Liver (tissue), 8 donors: ENCODE measurements at regions not wholly inside any gene's neighbourhood (a gene's known extent, or its start where the extent isn't known, plus 50 kb on each side); places are given as distances from the start of the nearest gene placed in this dataset.

ENCODE experiments used
- DNase-seq: peaks from one replicate; pipeline ENCODE4 v3.0.0-alpha.2; 2017; ENCODE audit warnings: low spot score
- H3K27ac ChIP-seq, 2 donors: one replicate each; pipeline ENCODE4 v1.7.0; 2013; ENCODE audit warnings: inconsistent platforms in 2 of 2, low read length in 2 of 2, control low read depth in 1 of 2, low read depth in 1 of 2, mild to moderate bottlenecking in 1 of 2
- H3K27me3 ChIP-seq, 4 donors: one replicate each; pipeline versions ENCODE4 v1.6.1 to v1.7.0; 2013; ENCODE audit warnings: low read length in 3 of 4, inconsistent platforms in 1 of 4, mild to moderate bottlenecking in 1 of 4, moderate library complexity in 1 of 4; ENCODE audit not compliant: control insufficient read depth in 4 of 4, insufficient read depth in 4 of 4
- H3K36me3 ChIP-seq, 4 donors: one replicate each; pipeline versions ENCODE4 v1.6.1 to v1.7.0; 2013; ENCODE audit warnings: low read length in 3 of 4, mild to moderate bottlenecking in 3 of 4, low read depth in 1 of 4, moderate library complexity in 1 of 4; ENCODE audit not compliant: control insufficient read depth in 4 of 4, insufficient read depth in 3 of 4
- H3K4me1 ChIP-seq, 4 donors: one replicate each; pipeline versions ENCODE4 v1.6.1 to v1.7.0; 2013; ENCODE audit warnings: low read length in 3 of 4, mild to moderate bottlenecking in 3 of 4, moderate library complexity in 1 of 4; ENCODE audit not compliant: control insufficient read depth in 4 of 4, insufficient read depth in 4 of 4
- H3K4me3 ChIP-seq, 3 donors: one replicate each; pipeline versions ENCODE4 v1.6.1 to v1.7.0; 2013; ENCODE audit warnings: low read length in 3 of 3, control low read depth in 1 of 3, low read depth in 1 of 3, mild to moderate bottlenecking in 1 of 3
- H3K9ac ChIP-seq, 2 donors: one replicate each; pipeline ENCODE4 v1.7.0; 2013; ENCODE audit warnings: low read length in 2 of 2, mild to moderate bottlenecking in 2 of 2, moderate library complexity in 2 of 2, control low read depth in 1 of 2, low read depth in 1 of 2
- H3K9me3 ChIP-seq, 4 donors: one replicate each; pipeline versions ENCODE4 v1.6.1 to v1.7.0; 2013; ENCODE audit warnings: low read length in 3 of 4; ENCODE audit not compliant: control insufficient read depth in 4 of 4
- ATF3 ChIP-seq: IDR thresholded peaks from 2 replicates; pipeline ENCODE4 v1.6.1; 2016; ENCODE audit warnings: antibody characterized with exemption
- CTCF ChIP-seq: fragments of 150-350 bp; IDR thresholded peaks from 2 replicates; pipeline ENCODE4 v1.5.1; 2017; ENCODE audit warnings: improper control_type of control experiment, low read depth, low read length; ENCODE audit not compliant: missing input control
- EGR1 ChIP-seq, 2 donors: IDR thresholded peaks; 2 replicates each; pipeline ENCODE4 v1.6.1; 2016 to 2018; ENCODE audit warnings: antibody characterized with exemption in 2 of 2, low read depth in 2 of 2
- FOXA1 ChIP-seq: IDR thresholded peaks from 2 replicates; pipeline ENCODE4 v1.6.1; 2016; ENCODE audit warnings: antibody characterized with exemption
- FOXA2 ChIP-seq: IDR thresholded peaks from 2 replicates; pipeline ENCODE4 v1.6.1; 2016; ENCODE audit warnings: antibody characterized with exemption
- HNF4A ChIP-seq, 2 donors: conservative IDR thresholded peaks; 2 replicates each; pipeline ENCODE4 v1.6.1; 2016; ENCODE audit warnings: antibody characterized with exemption in 2 of 2, mild to moderate bottlenecking in 2 of 2
- HNF4G ChIP-seq: IDR thresholded peaks from 2 replicates; pipeline ENCODE4 v1.6.1; 2016; ENCODE audit warnings: antibody characterized with exemption
- JUND ChIP-seq, 2 donors: IDR thresholded peaks; 2 replicates each; pipeline ENCODE4 v1.6.1; 2016; ENCODE audit warnings: antibody characterized with exemption in 2 of 2
- MAX ChIP-seq: IDR thresholded peaks from 2 replicates; pipeline ENCODE4 v1.6.1; 2016; ENCODE audit warnings: antibody characterized with exemption
- NR2F2 ChIP-seq: IDR thresholded peaks from 2 replicates; pipeline ENCODE4 v1.6.1; 2016; ENCODE audit warnings: antibody characterized with exemption
- RAD21 ChIP-seq, 2 donors: IDR thresholded peaks; 2 replicates each; pipeline ENCODE4 v1.6.1; 2016; ENCODE audit warnings: antibody characterized with exemption in 2 of 2, mild to moderate bottlenecking in 2 of 2
- REST ChIP-seq: IDR thresholded peaks from 2 replicates; pipeline ENCODE4 v1.6.1; 2016; ENCODE audit warnings: antibody characterized with exemption, mild to moderate bottlenecking
- RXRA ChIP-seq, 2 donors: IDR thresholded peaks; 2 replicates each; pipeline ENCODE4 v1.6.1; 2017 to 2018; ENCODE audit warnings: antibody characterized with exemption in 2 of 2, mild to moderate bottlenecking in 1 of 2
- SP1 ChIP-seq: IDR thresholded peaks from 2 replicates; pipeline ENCODE4 v1.6.1; 2018; ENCODE audit warnings: antibody characterized with exemption, mild to moderate bottlenecking
- TAF1 ChIP-seq: conservative IDR thresholded peaks from 2 replicates; pipeline ENCODE4 v1.6.1; 2016; ENCODE audit warnings: antibody characterized with exemption, mild to moderate bottlenecking
- YY1 ChIP-seq: IDR thresholded peaks from 2 replicates; pipeline ENCODE4 v1.6.1; 2016; ENCODE audit warnings: antibody characterized with exemption, mild to moderate bottlenecking
- ZBTB33 ChIP-seq: IDR thresholded peaks from 2 replicates; pipeline ENCODE4 v1.6.1; 2016; ENCODE audit warnings: antibody characterized with exemption
- WGBS: extraction: QIAGEN DNeasy Blood & Tissue Kit; methylation state at CpG from one replicate; pipeline ENCODE4 v1.1.7; 2013; 5-methylcytosine and 5-hydroxymethylcytosine counted together
- donor health status: healthy.
- donor health status: healthy.
- donor health status: healthy.
- donor health status: healthy.
- donor health status: healthy.

GRCh38 chr5:52692039-52692438 lies 95.7 kb upstream of the ITGA1 start:
- no peak for DNase-seq
- Histone ChIP-seq H3K9me3 (no peaks in the 10 kb centered on the region), H3K4me1 (no peaks in the 10 kb centered on the region), H3K27ac (no peak overlapping the region), H3K27me3 (no peaks in the 10 kb centered on the region), H3K4me3 (no peak overlapping the region), H3K9ac (no peak overlapping the region), H3K36me3 (no peaks in the 10 kb centered on the region)
- no peak for TF ChIP-seq REST
- TF ChIP-seq NR2F2 = no peak
- no peak for TF ChIP-seq RAD21 (IDR thresholded peaks at IDR 0.05)
- TF ChIP-seq CTCF = no peak
- TF ChIP-seq MAX = no peak
- no peak for TF ChIP-seq HNF4G

GRCh38 chr5:52692606-52693005 lies 95.1 kb upstream of the ITGA1 start:
- H3K4me3 ChIP-seq = no peak overlapping the region
- 51% methylated on average over 1 of the region's 1 CpG for WGBS
- H3K27me3 ChIP-seq = no peaks in the 10 kb centered on the region
- H3K9ac ChIP-seq = no peak overlapping the region
- no peak for DNase-seq
- H3K4me1 ChIP-seq = no peaks in the 10 kb centered on the region
- no peak overlapping the region for H3K27ac ChIP-seq
- no peaks in the 10 kb centered on the region for H3K9me3 ChIP-seq
- H3K36me3 ChIP-seq = no peaks in the 10 kb centered on the region
- TF ChIP-seq RAD21 (IDR thresholded peaks at IDR 0.05) = no peak
- no peak for TF ChIP-seq JUND (IDR thresholded peaks at IDR 0.05)
- no peak for TF ChIP-seq SP1
- no peak for TF ChIP-seq ZBTB33
- TF ChIP-seq FOXA2 = no peak
- TF ChIP-seq ATF3 = no peak
- TF ChIP-seq EGR1 (IDR thresholded peaks at IDR 0.05; ENCODE audit: low read depth in 2 of 2) = no peak
- TF ChIP-seq TAF1 = no peak
- TF ChIP-seq HNF4G = no peak
- no peak for TF ChIP-seq RXRA (IDR thresholded peaks at IDR 0.05)
- no peak for TF ChIP-seq FOXA1
- no peak for TF ChIP-seq YY1
- no peak for TF ChIP-seq CTCF
- no peak for TF ChIP-seq HNF4A (conservative IDR thresholded peaks at IDR 0.05)
